Fibroblast of lung (primary cell): ENCODE measurements at regions not wholly inside any gene's neighbourhood (a gene's known extent, or its start where the extent isn't known, plus 50 kb on each side); places are given as distances from the start of the nearest gene placed in this dataset.
"Not testable (repeated sequence)": the region's sequence is repeated elsewhere in the genome, so short reads cannot be mapped to it uniquely, and the experiment has no call there.

Experiments used
- DNase-seq, 2 donors: peaks; one replicate each; pipeline versions ENCODE4 v3.0.0 to v3.0.0-alpha.2; 2010; ENCODE audit warnings: low read depth in 2 of 2
- H2AFZ ChIP-seq: 2 replicates; pipeline ENCODE4 v1.5.1; 2012; ENCODE audit warnings: low read length, control low read depth, inconsistent platforms
- H3K27ac ChIP-seq: 2 replicates; pipeline ENCODE4 v1.5.1; 2011; ENCODE audit warnings: low read length, control low read depth; ENCODE audit not compliant: insufficient read depth
- H3K27me3 ChIP-seq: 2 replicates; pipeline ENCODE4 v1.5.1; 2011; ENCODE audit warnings: mild to moderate bottlenecking, low read length; ENCODE audit not compliant: control insufficient read depth, insufficient read depth
- H3K36me3 ChIP-seq: 2 replicates; pipeline ENCODE4 v1.5.1; 2011; ENCODE audit warnings: low read length; ENCODE audit not compliant: control insufficient read depth, insufficient read depth
- H3K4me1 ChIP-seq: 2 replicates; pipeline ENCODE4 v1.5.1; 2011; ENCODE audit warnings: low read length; ENCODE audit not compliant: control insufficient read depth, insufficient read depth; ENCODE audit errors: extremely low read depth
- H3K4me2 ChIP-seq: 2 replicates; pipeline ENCODE4 v1.5.1; 2011; ENCODE audit warnings: low read length, control low read depth; ENCODE audit not compliant: insufficient read depth; ENCODE audit errors: extremely low read depth
- H3K4me3 ChIP-seq, 4 experiments: fragments of 200-600 bp in 1 of 4; sonication (generic) in 1 of 4; replicated peaks in 1 of 4; 2 replicates each; pipeline ENCODE4 v1.5.1; 2011 to 2016; ENCODE audit warnings: low read length in 4 of 4, low read depth in 3 of 4, mild to moderate bottlenecking in 3 of 4, control low read depth in 2 of 4, inconsistent platforms in 1 of 4, mixed read lengths in 1 of 4; ENCODE audit not compliant: insufficient read depth in 1 of 4; ENCODE audit errors: control extremely low read depth in 1 of 4
- H3K79me2 ChIP-seq: 2 replicates; pipeline ENCODE4 v1.5.1; 2012; ENCODE audit warnings: mild to moderate bottlenecking, low read length, inconsistent platforms; ENCODE audit not compliant: control insufficient read depth, insufficient read depth
- H3K9ac ChIP-seq: 2 replicates; pipeline ENCODE4 v1.5.1; 2011; ENCODE audit warnings: mild to moderate bottlenecking, low read length, control low read depth; ENCODE audit not compliant: insufficient read depth
- H3K9me3 ChIP-seq: 2 replicates; pipeline ENCODE4 v1.5.1; 2012; ENCODE audit warnings: low read depth, low read length; ENCODE audit not compliant: control insufficient read depth, insufficient read depth
- H4K20me1 ChIP-seq: 2 replicates; pipeline ENCODE4 v1.5.1; 2011; ENCODE audit warnings: low read length; ENCODE audit not compliant: control insufficient read depth, insufficient read depth; ENCODE audit errors: extremely low read depth
- EZH2 ChIP-seq: IDR thresholded peaks from 2 replicates; pipeline ENCODE4 v1.5.1; 2012; ENCODE audit warnings: low read length, control low read depth, mild to moderate bottlenecking; ENCODE audit errors: missing control alignments
- TF ChIP-seq, protein P1 (sequence below), 2 donors: IDR thresholded peaks in 1 of 2; conservative IDR thresholded peaks in 1 of 2; 1 replicate in 1 of 2; 2 replicates in 1 of 2; pipeline ENCODE4 v1.5.1; 2011 to 2012; ENCODE audit warnings: low read length in 2 of 2, control low read depth in 1 of 2, inconsistent platforms in 1 of 2, low read depth in 1 of 2, mild to moderate bottlenecking in 1 of 2

DNA sequence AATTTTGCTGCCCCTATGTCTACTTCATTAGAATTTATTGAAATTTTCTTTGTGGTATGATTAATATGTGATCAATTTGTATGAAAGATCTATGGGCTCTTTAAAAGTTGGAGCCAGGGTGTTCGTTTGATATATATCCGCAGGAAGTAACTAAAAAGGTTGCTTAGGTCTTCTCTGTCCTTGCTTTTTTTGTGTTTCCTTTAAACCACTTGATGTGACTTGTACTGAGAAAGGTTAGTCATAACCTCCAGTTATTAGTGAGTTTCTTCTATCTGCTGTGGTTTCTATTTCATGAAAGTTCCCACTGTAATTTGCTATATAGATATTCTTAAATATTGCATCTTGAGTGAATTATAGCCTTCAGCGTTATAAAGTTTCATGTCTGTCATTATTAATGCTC, 585.3 kb upstream of the ARID1B start:
- no peak for TF ChIP-seq EZH2
- TF ChIP-seq, protein P1, sequence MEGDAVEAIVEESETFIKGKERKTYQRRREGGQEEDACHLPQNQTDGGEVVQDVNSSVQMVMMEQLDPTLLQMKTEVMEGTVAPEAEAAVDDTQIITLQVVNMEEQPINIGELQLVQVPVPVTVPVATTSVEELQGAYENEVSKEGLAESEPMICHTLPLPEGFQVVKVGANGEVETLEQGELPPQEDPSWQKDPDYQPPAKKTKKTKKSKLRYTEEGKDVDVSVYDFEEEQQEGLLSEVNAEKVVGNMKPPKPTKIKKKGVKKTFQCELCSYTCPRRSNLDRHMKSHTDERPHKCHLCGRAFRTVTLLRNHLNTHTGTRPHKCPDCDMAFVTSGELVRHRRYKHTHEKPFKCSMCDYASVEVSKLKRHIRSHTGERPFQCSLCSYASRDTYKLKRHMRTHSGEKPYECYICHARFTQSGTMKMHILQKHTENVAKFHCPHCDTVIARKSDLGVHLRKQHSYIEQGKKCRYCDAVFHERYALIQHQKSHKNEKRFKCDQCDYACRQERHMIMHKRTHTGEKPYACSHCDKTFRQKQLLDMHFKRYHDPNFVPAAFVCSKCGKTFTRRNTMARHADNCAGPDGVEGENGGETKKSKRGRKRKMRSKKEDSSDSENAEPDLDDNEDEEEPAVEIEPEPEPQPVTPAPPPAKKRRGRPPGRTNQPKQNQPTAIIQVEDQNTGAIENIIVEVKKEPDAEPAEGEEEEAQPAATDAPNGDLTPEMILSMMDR (conservative IDR thresholded peaks at IDR 0.05 in 1 of 2, IDR thresholded peaks at IDR 0.05 in 1 of 2; ENCODE audit: low read depth in 1 of 2, low read length in 2 of 2): no peak
- no peaks in the 10 kb centered on the region for H3K9me3 ChIP-seq
- no peaks in the 10 kb centered on the region for H3K27me3 ChIP-seq
- no peaks in the 10 kb centered on the region for H4K20me1 ChIP-seq
- H3K4me2 ChIP-seq: no peak overlapping the region
- no peak for DNase-seq
- no peak overlapping the region for H3K27ac ChIP-seq
- no peaks in the 10 kb centered on the region for H3K4me1 ChIP-seq
- H3K9ac ChIP-seq: no peak overlapping the region
- H3K79me2 ChIP-seq: no peaks in the 10 kb centered on the region
- H3K36me3 ChIP-seq: no peaks in the 10 kb centered on the region
- H2AFZ ChIP-seq: no peak overlapping the region
- no peak overlapping the region for H3K4me3 ChIP-seq

GRCh38 chr6:156191390-156191789, 585.8 kb upstream of the ARID1B start:
- not testable (repeated sequence) for H3K79me2 ChIP-seq, H3K36me3 ChIP-seq, H3K9ac ChIP-seq, H3K4me3 ChIP-seq, H2AFZ ChIP-seq, H3K27ac ChIP-seq, H4K20me1 ChIP-seq, H3K9me3 ChIP-seq, H3K4me2 ChIP-seq, H3K27me3 ChIP-seq, DNase-seq, H3K4me1 ChIP-seq

GRCh38 chr6:156190270-156190669, 586.9 kb upstream of the ARID1B start:
- TF ChIP-seq, protein P1 (conservative IDR thresholded peaks at IDR 0.05 in 1 of 2, IDR thresholded peaks at IDR 0.05 in 1 of 2; ENCODE audit: low read depth in 1 of 2, low read length in 2 of 2): no peak
- no peak for TF ChIP-seq EZH2
- no peak overlapping the region for H3K4me3 ChIP-seq
- H3K27me3 ChIP-seq: no peaks in the 10 kb centered on the region
- H4K20me1 ChIP-seq: no peaks in the 10 kb centered on the region
- H3K4me2 ChIP-seq: no peak overlapping the region
- no peak overlapping the region for H3K9ac ChIP-seq
- H3K9me3 ChIP-seq: no peaks in the 10 kb centered on the region
- no peaks in the 10 kb centered on the region for H3K79me2 ChIP-seq
- no peak overlapping the region for H2AFZ ChIP-seq
- no peaks in the 10 kb centered on the region for H3K4me1 ChIP-seq
- no peak for DNase-seq
- H3K27ac ChIP-seq: no peak overlapping the region
- no peaks in the 10 kb centered on the region for H3K36me3 ChIP-seq
